HEK293T (cell line): ENCODE measurements at regions not wholly inside any gene's neighbourhood (a gene's known extent, or its start where the extent isn't known, plus 50 kb on each side); places are given as distances from the start of the nearest gene placed in this dataset.

ENCODE experiments used
- CTCF ChIA-PET: fragments of 350-600 bp; formaldehyde crosslinking; extraction: SDS; loops from one replicate; lab custom pipeline; 2021; ENCODE audit warnings: antibody characterized with exemption, inconsistent platforms; lab: Yijun Ruan, JAX
- POLR2A ChIA-PET: fragments of 350-600 bp; formaldehyde crosslinking; extraction: SDS; loops from one replicate; lab custom pipeline; 2020; ENCODE audit warnings: antibody characterized with exemption, inconsistent platforms; lab: Yijun Ruan, JAX
- DNase-seq: peaks from one replicate; pipeline ENCODE4 v3.0.0; 2012; ENCODE audit warnings: mixed read lengths; ENCODE audit errors: extremely low spot score
- ARNT ChIP-seq: fragments of 450-650 bp; IDR thresholded peaks from 2 replicates; pipeline ENCODE4 v1.6.1; 2017; ENCODE audit warnings: mild to moderate bottlenecking
- BHLHE40 ChIP-seq: fragments of 450-650 bp; IDR thresholded peaks from 2 replicates; pipeline ENCODE4 v1.6.1; 2016; ENCODE audit warnings: mild to moderate bottlenecking, moderate library complexity, borderline replicate concordance
- CTBP1 ChIP-seq: fragments of 450-650 bp; IDR thresholded peaks from 2 replicates; pipeline ENCODE4 v1.6.1; 2016; ENCODE audit warnings: borderline replicate concordance
- ELF4 ChIP-seq: fragments of 450-650 bp; IDR thresholded peaks from 2 replicates; pipeline ENCODE4 v1.6.1; 2017; ENCODE audit warnings: antibody characterized with exemption
- FOXA1 ChIP-seq: fragments of 450-650 bp; IDR thresholded peaks from 2 replicates; pipeline ENCODE4 v1.6.1; 2016; ENCODE audit warnings: mild to moderate bottlenecking
- FOXK2 ChIP-seq: fragments of 450-650 bp; IDR thresholded peaks from 2 replicates; pipeline ENCODE4 v1.6.1; 2016; ENCODE audit warnings: mild to moderate bottlenecking
- FOXM1 ChIP-seq: fragments of 450-650 bp; IDR thresholded peaks from 2 replicates; pipeline ENCODE4 v1.6.1; 2017; ENCODE audit warnings: mild to moderate bottlenecking, borderline replicate concordance
- HDGF ChIP-seq: fragments of 450-650 bp; IDR thresholded peaks from 2 replicates; pipeline ENCODE4 v1.6.1; 2017; ENCODE audit warnings: antibody characterized with exemption, borderline replicate concordance
- L3MBTL2 ChIP-seq: fragments of 450-650 bp; conservative IDR thresholded peaks from 2 replicates; pipeline ENCODE4 v1.6.1; 2016; ENCODE audit warnings: mild to moderate bottlenecking
- LEF1 ChIP-seq: fragments of 450-650 bp; IDR thresholded peaks from 2 replicates; pipeline ENCODE4 v1.6.1; 2017; ENCODE audit warnings: mild to moderate bottlenecking, borderline replicate concordance
- NFRKB ChIP-seq: fragments of 450-650 bp; IDR thresholded peaks from 2 replicates; pipeline ENCODE4 v1.6.1; 2016; ENCODE audit warnings: mild to moderate bottlenecking, moderate library complexity
- SP1 ChIP-seq: fragments of 450-650 bp; IDR thresholded peaks from 2 replicates; pipeline ENCODE4 v1.6.1; 2017
- SUZ12 ChIP-seq: fragments of 450-650 bp; IDR thresholded peaks from 2 replicates; pipeline ENCODE4 v1.6.1; 2016; ENCODE audit warnings: mild to moderate bottlenecking
- TARDBP ChIP-seq: fragments of 450-650 bp; IDR thresholded peaks from 2 replicates; pipeline ENCODE4 v1.6.1; 2016
- ZNF384 ChIP-seq: fragments of 450-650 bp; IDR thresholded peaks from 2 replicates; pipeline ENCODE4 v1.6.1; 2016
- TF ChIP-seq, protein P1 (sequence below): fragments of 450-650 bp; IDR thresholded peaks from 2 replicates; pipeline ENCODE4 v1.6.1; 2016

- TF ChIP-seq ZNF384 (no peak), ARNT (no peak), FOXM1 (no peak), LEF1 (no peak), FOXK2 (no peak), FOXA1 (no peak), L3MBTL2 (no peak), BHLHE40 (no peak), TARDBP (no peak), ELF4 (no peak), SP1 (no peak), NFRKB (no peak), SUZ12 (no peak), CTBP1 (no peak), HDGF (no peak)
- TF ChIP-seq, protein P1, sequence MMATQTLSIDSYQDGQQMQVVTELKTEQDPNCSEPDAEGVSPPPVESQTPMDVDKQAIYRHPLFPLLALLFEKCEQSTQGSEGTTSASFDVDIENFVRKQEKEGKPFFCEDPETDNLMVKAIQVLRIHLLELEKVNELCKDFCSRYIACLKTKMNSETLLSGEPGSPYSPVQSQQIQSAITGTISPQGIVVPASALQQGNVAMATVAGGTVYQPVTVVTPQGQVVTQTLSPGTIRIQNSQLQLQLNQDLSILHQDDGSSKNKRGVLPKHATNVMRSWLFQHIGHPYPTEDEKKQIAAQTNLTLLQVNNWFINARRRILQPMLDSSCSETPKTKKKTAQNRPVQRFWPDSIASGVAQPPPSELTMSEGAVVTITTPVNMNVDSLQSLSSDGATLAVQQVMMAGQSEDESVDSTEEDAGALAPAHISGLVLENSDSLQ, result no peak
- no peak for DNase-seq
- POLR2A ChIA-PET, result no interaction called here
- CTCF ChIA-PET, result no interaction called here
Observed at GRCh38 chr1:103960710-103961109, 211.0 kb downstream of the AMY1C start.

GRCh38 chr1:103986792-103987191, 237.1 kb downstream of the AMY1C start:
- CTCF ChIA-PET, result no interaction called here
- POLR2A ChIA-PET, result no interaction called here
- DNase-seq, result no peak
- no peak for TF ChIP-seq TARDBP
- TF ChIP-seq FOXK2, result no peak
- TF ChIP-seq ZNF384, result no peak
- TF ChIP-seq LEF1, result no peak
- no peak for TF ChIP-seq ARNT
- TF ChIP-seq FOXM1, result no peak
- TF ChIP-seq ELF4, result no peak
- no peak for TF ChIP-seq CTBP1
- TF ChIP-seq FOXA1, result no peak
- TF ChIP-seq SP1, result no peak
- TF ChIP-seq BHLHE40, result no peak

- DNase-seq, result no peak
- ChIA-PET POLR2A (no interaction called here), CTCF (no interaction called here)
- no peak for TF ChIP-seq FOXM1
- TF ChIP-seq NFRKB, result no peak
- TF ChIP-seq SUZ12, result no peak
- no peak for TF ChIP-seq BHLHE40
- TF ChIP-seq ZNF384, result no peak
- no peak for TF ChIP-seq FOXA1
- no peak for TF ChIP-seq ARNT
- TF ChIP-seq TARDBP, result no peak
- TF ChIP-seq ELF4, result no peak
- TF ChIP-seq LEF1, result no peak
- TF ChIP-seq, protein P1, result no peak
Observed at GRCh38 chr1:103997631-103998030, 247.9 kb downstream of the AMY1C start.

- no peak for DNase-seq
- ChIA-PET POLR2A (no interaction called here), CTCF (interaction anchor here (0.6 kb wide), 1 partner anchor 30 kb away, joined by 3 read pairs; no protein-coding TSS in a partner anchor)
- TF ChIP-seq, protein P1, result no peak
- TF ChIP-seq FOXK2, result no peak
- no peak for TF ChIP-seq ELF4
- no peak for TF ChIP-seq L3MBTL2
- no peak for TF ChIP-seq FOXM1
- no peak for TF ChIP-seq NFRKB
- no peak for TF ChIP-seq SUZ12
- no peak for TF ChIP-seq CTBP1
- no peak for TF ChIP-seq SP1
- no peak for TF ChIP-seq HDGF
- TF ChIP-seq BHLHE40, result no peak
Observed at GRCh38 chr1:104018922-104019674, 269.4 kb downstream of the AMY1C start.

GRCh38 chr1:104019675-104020049, 270.0 kb downstream of the AMY1C start:
- ChIA-PET POLR2A (no interaction called here), CTCF (interaction anchor here (0.6 kb wide), 1 partner anchor 30 kb away, joined by 3 read pairs; no protein-coding TSS in a partner anchor)

More at GRCh38 chr1:104019675-104020049, 270.0 kb downstream of the AMY1C start:
- TF ChIP-seq, protein P1, result no peak
- TF ChIP-seq ZNF384, result no peak
- TF ChIP-seq NFRKB, result no peak
- TF ChIP-seq FOXM1, result no peak
- no peak for TF ChIP-seq TARDBP
- TF ChIP-seq L3MBTL2, result no peak
- no peak for TF ChIP-seq ARNT
- no peak for TF ChIP-seq SUZ12
- TF ChIP-seq ELF4, result no peak
- no peak for TF ChIP-seq HDGF
- no peak for TF ChIP-seq LEF1
- no peak for TF ChIP-seq FOXK2
- no peak for TF ChIP-seq SP1
- no peak for TF ChIP-seq BHLHE40
- no peak for DNase-seq
